Tibial nerve (tissue), 4 donors: ENCODE measurements at regions not wholly inside any gene's neighbourhood (a gene's known extent, or its start where the extent isn't known, plus 50 kb on each side); places are given as distances from the start of the nearest gene placed in this dataset.

Experiments used
- CTCF ChIP-seq, 5 experiments: fragments of 200-600 bp in 3 of 5; fragments of 450-650 bp in 2 of 5; sonication (generic) in 3 of 5; IDR thresholded peaks; one replicate each; pipeline ENCODE4 v1.5.1; 2016 to 2019; ENCODE audit warnings: antibody characterized with exemption in 5 of 5, mild to moderate bottlenecking in 3 of 5, moderate library complexity in 2 of 5
- EP300 ChIP-seq, 2 donors: sonication (generic); formaldehyde crosslinking; IDR thresholded peaks; one replicate each; pipeline ENCODE4 v1.6.1; 2017; ENCODE audit warnings: antibody characterized with exemption in 2 of 2, mild to moderate bottlenecking in 1 of 2
- POLR2A ChIP-seq, 2 donors: fragments of 450-650 bp; IDR thresholded peaks; one replicate each; pipeline ENCODE4 v1.6.1; 2017; ENCODE audit warnings: antibody characterized with exemption in 2 of 2, mild to moderate bottlenecking in 2 of 2, moderate library complexity in 2 of 2

- TF ChIP-seq CTCF (IDR thresholded peaks at IDR 0.05) (peak; percentile 39 to 74 (median 45)), POLR2A (IDR thresholded peaks at IDR 0.05) (no peak), EP300 (IDR thresholded peaks at IDR 0.05) (no peak)
Measured at GRCh38 chr22:27405672-27406388, 395.7 kb downstream of the MN1 start.
